RPMI8226 (cell line): ENCODE measurements at regions not wholly inside any gene's neighbourhood (a gene's known extent, or its start where the extent isn't known, plus 50 kb on each side); places are given as distances from the start of the nearest gene placed in this dataset.

ENCODE experiments used
- DNase-seq: peaks from one replicate; pipeline ENCODE4 v3.0.0-alpha.2; 2015

GRCh38 chr4:55754754-55755350, 64.7 kb upstream of the EXOC1L start:
- no peak for DNase-seq

- no peak for DNase-seq
These were observed 63.4 kb upstream of the EXOC1L start for GRCh38 chr4:55756208-55756607.

- peak; percentile 42 for DNase-seq
These were observed 62.1 kb upstream of the EXOC1L start for GRCh38 chr4:55757356-55757952.

- DNase-seq, result peak; percentile 5
These were observed 61.5 kb upstream of the EXOC1L start for GRCh38 chr4:55758066-55758465.

- peak; percentile 85 for DNase-seq
These were observed 61.0 kb upstream of the EXOC1L start for GRCh38 chr4:55758570-55758969.

DNA sequence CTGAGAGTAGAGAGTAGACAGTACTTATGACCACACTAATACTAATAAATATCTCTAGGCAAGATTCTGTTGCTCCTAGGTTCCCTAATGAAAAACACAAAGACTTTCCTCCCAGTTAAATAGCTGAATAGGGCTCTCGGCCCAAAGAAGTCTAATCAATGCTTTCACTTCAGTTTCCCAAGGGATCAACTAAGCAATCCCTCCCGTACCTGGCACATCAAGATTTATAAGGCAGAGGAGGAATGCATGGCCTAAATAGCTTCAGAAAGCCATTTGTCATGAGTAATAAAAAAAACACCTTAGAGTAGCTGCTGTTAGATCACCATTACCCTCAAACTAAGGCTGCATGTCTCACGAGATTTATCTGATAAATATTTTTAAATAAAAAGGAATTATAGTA, 56.8 kb upstream of the EXOC1L start:
- DNase-seq, result no peak

GRCh38 chr4:55763996-55764395, 55.6 kb upstream of the EXOC1L start:
- DNase-seq, result no peak

DNA sequence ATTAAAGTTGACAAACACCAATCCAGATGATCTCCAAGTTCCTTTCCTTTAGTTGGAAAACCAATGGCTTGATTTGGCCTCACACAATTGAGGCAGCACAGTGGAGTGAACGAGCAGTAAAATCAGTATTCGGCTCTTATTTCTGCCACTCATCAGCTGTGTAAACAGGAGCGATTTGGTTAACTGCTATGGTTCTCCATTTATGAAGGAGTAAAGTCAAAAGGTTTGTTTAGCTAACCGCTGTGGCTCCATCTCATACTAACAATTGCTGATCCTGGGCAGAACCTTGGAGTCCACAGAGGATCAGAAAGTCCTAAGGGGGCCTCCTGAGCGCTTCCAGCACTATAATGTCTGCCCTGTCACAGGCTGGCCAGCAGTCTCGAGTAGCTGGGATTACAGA, 54.5 kb upstream of the EXOC1L start:
- DNase-seq, result no peak

DNA sequence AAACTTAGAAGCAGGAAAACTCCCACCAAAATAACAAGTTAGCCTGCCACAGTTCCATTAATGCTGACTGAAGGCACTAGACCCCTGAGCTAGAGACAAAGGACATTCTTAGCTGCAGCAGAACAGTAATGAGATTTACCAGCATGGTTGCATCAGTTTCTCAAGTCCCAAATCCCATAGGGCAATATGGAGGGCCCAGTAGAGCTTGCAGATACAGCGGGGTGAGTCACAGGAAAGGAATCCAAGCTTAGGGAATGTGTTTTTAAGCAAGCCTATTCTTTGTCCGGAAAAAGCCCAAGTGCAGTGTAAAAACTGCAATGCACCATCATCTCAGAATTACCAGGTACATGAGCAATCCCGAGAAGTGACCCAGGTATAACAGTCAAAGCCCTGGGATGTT, 51.3 kb upstream of the EXOC1L start:
- no peak for DNase-seq
